DMS53 treated with DMSO at 0.1 percent for 48 hours (cell line): ENCODE measurements at regions not wholly inside any gene's neighbourhood (a gene's known extent, or its start where the extent isn't known, plus 50 kb on each side); places are given as distances from the start of the nearest gene placed in this dataset.

Experiments used
- DNase-seq: peaks from one replicate; lab custom pipeline; 2025; ENCODE audit not compliant: unreplicated experiment; lab: John Stamatoyannopoulos, UW

DNA sequence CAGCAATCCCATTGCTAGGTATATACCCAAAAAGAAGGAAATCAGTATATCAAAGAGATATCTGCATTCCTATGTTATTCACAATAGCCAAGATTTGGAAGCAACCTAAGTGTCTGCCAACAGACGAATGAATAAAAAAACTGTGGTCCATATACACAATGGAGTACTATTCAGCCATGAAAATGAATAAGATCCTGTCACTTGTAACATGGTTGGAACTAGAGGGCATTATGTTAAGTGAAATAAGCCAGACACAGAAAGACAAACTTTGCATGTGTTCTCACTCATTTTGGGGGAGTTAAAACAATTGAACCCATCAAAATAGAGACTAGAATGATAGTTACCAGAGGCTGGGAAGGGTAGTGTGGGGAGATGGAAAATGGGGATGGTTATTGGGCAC is 323.5 kb upstream of the NFE2L3 start:
- DNase-seq: no peak

DNA sequence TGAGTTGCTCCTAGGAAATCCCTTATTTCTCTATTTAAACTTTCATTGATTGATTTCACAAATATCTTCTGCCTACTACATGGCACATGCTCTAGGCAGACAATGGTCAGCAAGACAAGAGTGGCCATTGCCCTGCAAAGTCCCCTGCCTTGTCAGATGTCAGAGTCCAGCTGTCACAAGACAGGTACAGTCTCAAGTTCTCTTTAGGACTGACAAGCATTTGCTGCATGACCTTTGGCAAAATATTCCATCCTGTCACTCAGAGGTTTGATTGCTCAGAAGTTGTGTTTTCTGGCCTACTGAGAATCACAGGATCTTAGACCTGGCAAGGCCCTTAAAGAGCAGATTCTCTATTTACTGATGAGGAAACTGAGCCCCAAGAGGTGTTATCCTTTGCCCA is 322.3 kb upstream of the NFE2L3 start:
- DNase-seq: no peak

DNA sequence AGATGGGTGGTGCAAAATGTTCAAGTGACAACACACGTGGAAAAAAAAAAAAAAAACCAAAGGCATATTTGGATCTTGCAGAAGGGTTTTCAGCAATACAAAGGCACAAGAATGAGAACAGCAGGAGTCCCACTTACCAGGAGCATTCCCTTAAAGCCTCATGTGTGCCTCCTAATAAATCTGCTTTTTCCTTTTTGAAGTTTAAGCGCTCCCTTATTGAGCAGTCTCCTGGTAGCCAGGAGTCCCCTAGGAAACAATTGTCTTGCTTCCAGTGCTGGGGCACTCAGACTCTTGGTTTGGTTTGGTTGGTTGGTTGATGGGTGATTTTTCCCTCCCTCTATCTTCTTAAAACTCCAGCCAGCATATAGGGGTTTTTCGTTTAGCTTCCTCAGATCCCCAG is 321.8 kb upstream of the NFE2L3 start:
- no peak for DNase-seq

DNA sequence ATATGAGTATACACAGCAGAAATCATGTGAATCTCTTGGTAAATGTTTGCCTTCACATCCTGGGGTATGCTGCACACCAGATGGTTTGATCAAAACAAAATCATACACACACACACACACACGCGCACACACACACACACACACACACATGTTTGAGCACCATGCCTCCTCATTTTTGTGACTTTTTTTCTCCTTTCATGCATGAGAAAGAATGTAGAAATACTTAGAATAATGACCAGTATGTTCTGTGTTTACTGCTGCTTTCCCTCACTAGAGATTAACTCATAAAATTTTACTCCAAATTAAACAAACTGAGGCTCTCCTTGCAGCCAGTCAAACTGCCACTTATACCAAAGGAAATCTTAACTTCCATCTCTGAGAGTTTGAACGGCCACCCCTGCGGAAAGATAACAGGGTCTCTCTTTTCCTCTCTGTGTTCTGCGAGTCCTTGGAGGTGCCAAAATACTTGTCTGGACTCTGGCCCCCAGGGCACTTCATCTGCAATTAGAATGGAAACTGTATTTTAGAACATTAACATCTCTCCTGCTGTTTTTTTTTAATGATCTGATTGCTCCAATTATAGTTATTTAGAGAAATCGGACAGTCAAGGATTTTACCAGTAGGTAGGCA is 320.8 kb upstream of the NFE2L3 start:
- no peak for DNase-seq

DNA sequence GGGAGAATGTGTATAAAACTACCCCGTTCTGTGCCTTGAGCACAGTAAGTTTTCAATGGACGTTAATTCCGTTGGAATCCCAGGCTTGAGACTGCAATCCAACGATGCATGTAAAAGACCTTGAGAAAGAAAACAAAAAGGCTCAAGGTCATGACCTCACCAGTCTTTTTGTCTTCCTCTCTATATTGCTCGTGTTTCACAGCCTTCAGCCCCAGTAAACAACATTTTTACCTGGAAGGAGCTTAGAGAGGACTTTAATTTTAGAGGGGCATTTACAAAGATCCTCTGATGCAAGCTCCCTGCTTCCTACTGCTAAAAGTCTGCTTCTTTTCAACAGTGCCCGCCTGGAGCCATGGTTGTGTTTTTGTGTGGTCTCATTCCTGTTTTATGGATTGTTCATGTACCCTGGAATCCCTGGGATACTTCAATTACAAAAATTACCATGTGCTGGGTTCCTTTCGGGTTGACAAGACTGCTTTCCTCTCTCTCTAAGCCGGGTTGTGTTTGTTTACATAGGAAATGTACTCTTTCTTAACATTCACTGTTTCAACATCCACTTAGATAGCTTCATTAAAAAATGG is 320.1 kb upstream of the NFE2L3 start:
- DNase-seq: no peak

DNA sequence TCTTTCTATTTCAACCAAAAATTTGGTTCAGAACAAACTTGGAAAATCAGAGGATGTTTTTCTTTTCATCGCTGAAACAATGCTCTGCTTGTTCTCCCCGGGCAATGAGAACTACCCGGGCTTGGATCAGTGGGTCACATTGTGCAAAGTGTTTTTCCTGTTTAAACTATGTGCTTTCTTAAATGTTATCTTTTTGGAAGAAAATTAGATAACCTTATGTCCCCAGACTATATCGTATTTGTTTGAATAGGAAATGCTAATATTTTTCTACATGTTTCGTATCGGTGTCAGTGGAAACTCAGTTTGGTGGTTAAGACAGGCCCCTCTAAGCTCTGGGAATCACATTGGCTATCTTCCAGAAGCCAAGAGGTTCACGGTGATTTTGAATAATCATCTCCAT is 319.5 kb upstream of the NFE2L3 start:
- DNase-seq: no peak

DNA sequence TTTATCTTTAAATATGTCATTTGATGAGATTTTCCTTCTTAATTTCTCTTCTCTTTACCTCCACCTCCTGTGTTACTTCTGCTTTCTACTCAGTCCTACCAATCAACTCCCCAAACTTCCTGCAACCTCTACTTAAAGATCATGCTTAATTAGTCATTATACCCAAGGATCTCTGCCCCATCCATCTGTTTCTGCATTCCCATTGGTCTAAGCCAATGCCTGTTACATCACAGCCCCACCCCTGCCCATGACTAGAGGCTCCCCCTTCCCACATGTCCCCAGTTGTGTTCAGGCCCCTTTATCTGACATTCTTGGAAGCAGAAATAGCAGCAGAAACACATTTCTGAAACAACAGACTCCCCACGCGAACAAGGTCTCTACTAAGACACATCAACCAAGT is 319.1 kb upstream of the NFE2L3 start:
- no peak for DNase-seq

DNA sequence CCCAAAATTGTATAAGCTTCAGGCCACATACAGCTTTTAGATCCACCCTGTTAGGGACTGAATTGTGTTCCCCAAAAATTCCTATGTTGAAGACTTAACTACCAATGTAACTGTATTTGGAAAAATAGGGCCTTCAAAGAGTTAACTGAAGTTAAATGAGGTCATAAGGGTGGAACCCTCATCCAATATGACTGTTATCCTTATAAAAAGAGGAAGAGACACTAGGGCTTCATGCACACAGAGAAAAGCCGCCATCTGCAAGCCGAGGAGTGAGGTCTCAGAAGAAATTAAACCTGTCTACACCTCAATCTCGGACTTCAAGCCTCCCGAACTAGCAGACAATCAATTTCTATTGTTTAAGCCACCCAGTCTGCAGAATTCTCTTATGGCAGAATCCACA is 317.9 kb upstream of the NFE2L3 start:
- DNase-seq: no peak

DNA sequence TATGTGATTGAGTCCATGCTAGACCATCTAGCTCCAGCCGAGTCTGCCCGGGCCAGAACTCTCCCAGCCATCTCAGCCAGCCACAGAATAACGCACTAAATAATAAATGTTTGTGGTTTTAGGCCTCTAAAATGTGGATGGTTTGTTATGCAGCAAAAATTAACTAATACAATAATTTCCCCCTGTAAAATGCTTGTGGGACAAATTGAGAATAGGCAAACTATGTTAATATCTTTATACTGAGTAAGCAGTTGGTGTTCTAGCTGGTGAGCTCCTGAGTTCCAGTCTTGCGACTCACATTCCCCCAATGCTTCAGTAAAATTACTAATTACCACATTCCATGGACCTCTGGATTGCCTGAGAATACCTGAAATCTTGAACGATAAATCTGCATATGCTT is 316.8 kb upstream of the NFE2L3 start:
- DNase-seq: no peak

DNA sequence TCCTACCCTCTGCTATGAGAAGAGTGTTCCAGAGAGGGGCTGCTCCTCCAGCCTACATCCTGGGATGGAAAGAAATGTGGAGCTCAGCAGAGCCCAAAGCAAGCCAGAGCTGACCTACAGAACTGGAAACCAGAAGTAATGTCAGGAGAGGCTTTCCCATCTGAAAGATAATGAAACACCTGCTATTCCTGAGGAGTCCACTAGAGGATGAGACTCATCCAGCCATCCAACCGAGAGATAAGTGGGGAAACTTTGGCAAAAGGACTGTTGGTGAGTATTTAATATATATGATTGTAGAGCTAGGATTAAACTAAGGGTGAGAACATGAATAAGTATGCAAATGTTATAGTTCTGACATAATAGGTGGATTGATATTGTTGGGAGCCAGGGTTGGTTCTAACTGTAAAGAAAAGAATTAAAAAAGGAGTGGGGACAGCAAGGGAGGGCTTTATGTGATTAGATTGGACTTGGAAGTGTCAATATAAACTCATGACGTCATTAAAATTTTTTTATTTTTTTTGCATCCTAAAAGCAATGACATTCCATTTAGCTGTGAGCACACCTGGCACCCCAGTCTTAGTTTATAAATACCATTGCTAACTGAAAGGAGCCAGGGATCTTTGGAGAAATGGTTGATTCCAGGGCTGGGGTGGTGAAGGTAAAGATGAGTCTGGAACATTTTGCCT is 312.8 kb upstream of the NFE2L3 start:
- peak; percentile 71 for DNase-seq

DNA sequence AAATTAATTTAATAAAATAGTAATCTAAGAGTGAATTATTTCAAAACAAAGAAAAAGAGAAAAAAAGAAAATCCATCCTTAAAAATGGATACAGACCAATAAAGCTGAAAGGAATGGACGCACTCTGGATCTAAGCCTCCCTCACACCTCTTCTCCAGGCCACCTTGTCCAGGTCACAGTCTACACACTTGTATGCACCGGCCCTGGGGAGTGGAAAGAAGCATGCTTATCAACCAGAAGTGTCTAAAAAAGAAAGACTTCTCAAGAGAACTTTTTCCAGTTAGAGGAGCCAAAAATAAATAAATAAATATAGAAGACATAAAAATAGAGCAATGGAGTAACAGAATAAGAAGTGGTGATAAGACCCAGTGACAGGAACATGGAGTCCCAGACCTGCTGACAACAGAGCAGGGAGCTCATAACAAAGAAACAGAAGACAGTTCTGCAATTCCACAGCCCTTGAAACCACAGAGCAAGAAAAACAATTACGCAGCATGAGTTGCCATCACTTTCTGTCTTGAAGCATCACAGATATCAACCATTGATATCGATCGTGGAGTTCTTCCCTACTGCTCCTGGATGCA is 311.7 kb upstream of the NFE2L3 start:
- DNase-seq: no peak

DNA sequence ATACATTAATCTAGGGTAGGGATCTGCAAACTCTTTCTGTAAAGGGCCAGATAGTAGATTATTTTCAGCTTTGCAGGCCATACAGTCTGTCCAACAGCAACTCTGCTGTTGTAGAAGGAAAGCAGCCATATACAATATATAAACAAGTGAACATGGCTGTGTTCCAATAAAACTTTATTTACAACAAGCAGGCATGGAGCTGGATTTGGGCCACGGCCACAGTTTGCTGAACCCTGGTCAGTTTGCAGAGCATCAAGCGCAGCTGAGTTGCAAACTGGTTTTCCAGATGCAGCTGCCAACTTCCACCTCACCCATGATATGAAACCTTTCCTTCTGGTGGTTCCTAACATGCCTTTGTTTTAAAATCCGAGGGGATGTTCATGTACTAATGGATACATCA is 310.4 kb upstream of the NFE2L3 start:
- DNase-seq: no peak

DNA sequence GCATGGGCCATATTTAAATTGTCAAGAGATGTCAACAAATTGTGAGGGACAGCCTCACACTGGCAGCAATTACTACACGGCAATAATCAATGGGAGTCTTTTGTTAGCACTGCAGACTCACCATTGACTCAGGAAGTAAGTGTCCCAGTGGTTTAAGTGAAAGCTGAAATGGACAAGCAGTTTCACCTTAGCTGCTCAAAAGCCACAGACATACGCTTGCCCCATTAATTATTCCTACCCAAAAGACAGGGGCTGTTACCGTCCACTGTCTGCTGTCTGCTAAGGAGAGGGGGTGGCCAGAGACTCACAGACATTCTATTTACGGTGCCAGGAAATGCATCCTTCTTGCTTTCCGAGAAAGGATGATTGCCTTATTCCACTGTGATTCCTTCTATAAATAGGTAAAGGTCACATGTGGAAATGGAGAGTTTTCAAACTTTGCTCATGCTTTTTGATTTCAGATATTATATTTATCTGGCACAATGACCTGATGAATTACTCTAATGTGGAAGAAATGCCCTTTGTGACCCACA is 309.7 kb upstream of the NFE2L3 start:
- DNase-seq: no peak

DNA sequence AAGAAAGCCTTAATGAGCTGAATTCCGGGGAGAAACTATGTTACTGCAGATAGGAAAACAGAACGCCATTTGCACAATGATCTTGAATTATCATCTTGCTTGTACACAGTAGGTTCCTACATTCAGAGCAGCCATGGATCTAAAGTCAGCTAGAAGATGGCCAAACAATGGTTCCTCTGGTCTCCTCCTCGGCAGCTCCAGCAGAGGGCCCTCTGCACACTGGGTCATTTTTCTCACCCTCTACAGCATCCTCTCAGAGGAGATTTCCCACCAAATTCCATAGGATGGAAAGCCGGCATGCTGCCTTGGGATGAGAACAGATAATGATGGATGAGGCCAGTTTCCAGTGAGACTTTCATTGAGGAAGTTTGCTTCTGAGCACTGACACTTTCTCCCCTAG is 308.5 kb upstream of the NFE2L3 start:
- DNase-seq: no peak

DNA sequence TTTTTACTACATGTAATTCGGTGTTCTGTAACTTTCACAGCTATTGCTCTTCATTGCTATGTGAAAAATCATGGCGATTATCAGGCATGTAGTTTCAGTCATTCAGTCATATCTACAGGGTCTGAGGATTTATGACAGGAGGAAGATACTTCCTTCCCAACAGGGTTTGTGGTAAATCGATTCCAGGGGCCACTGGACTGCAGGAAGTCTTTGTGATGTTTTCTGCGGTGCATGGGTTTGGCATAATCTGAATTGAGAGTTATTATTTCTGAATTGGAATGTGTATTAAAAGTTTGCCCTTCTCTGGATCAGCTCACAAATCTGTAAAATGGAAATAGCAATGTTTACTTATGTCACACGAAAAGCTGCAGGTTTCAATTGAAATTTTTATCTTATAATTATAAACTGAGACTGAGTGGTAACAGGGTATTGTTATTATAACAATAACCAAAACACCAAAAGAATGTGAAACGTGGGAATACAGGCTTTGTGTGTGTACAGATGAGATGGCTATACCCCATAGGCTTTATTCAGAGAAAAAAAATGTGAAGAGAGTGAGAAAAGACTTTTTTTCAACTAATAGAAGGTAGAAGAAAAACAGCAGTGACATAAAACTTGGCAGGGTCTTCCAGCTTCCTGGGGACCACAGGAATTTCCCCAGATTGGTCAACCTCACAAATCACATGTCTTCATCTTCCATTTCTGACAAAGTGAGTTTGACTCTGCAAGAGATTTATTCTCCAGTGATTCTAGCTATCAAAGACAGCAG is 307.7 kb upstream of the NFE2L3 start:
- no peak for DNase-seq

DNA sequence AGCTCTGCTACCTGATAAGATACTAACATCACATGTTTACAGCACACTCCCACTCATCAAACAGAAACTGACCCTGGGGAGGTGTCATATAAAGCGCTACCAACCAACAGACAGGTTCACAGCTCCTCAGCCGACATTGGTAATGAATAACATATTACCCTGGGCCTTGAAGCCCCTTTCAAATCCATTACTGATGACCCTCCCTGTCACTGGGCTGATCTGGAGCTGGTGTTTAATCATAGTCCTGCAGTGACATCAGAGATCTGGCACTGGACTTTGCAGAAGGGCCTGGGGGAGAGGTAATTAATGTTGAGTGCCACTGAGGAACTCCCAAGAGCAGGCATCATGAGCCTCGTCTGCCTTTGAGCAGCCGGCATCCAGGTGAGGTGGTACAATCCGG is 306.5 kb upstream of the NFE2L3 start:
- no peak for DNase-seq

DNA sequence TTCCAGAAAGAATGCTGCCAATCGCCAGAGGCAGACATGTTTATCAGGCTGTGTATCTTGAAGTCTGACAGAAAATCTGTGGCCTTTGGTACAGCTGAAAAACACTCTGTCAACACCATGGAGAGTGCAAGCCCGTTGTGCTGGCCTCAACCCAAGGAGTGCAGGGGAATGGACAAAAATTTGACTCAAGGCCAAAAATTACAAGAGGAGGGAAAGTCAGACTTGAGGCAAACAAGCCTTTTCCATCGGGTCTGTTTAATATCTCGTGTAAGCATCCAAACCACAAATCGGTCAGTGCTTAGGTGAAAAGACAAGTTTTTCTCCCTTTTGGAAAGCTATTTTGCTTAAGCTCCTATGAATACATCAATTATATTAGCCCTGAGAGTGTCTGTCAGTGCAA is 305.3 kb upstream of the NFE2L3 start:
- DNase-seq: no peak

DNA sequence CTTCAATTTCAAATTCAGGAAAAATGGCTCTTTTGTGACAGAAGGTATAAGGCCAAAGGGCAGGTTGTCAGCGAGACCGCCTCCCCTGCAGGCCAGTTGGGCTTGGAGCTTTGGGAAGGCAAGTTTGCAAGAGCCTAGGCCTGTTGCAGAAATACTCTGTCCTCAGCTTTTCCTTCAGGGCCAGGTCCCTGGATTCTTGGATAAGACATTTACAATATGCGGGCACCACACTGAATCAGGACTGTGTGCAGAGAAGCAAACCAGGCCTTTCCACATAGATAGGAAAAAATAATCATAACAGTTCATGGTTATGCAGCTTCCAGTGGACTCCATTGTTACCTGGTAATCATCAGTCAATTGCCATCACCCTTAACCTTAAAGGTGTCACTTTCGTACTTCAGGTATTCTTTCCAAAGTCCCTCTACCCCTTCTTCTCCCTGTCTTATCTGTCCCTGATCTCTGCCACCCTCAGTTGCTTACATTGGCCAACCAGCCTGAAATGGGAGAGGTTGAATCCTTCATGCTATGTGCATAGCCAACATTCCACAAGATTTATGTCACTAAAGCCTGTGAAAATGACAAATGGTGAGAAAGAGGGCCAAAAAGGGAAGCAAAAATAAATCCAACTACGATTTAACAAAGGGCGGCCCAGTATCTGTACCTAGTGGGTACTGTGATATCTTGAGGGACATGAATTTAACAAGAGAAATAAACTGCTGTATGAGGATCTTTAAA is 304.5 kb upstream of the NFE2L3 start:
- DNase-seq: no peak

DNA sequence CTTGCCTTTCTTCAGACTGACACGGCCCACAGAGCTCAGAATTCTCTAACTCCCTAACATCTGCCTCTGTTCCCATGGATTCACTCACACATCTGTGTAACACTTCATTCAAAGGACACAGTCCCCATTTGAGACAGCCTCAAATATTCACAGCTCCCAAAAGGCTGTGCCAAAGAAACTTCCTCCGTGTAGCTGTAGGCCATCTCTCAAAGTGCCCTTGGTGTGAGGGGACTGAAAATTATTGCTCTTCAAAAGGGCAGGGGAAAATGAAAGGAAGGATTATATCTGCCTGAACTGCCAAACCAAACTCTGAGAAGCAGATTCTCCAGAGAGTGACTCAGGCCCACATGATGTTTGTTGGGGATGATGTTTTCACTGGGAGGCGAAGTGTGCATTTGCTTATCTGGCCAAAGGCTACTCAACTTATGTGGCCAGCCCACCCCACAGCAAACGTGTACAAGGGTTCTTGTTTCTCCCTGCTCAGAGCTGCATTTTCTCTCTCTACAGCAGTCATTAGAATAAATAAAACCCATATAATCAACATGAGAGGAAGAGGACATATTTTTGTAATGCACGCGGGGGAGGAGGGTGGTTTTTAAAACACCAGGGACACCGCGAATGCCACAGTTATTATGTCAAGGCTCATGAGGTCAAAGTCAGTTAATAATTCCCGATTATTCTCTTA is 302.4 kb upstream of the NFE2L3 start:
- DNase-seq: no peak

DNA sequence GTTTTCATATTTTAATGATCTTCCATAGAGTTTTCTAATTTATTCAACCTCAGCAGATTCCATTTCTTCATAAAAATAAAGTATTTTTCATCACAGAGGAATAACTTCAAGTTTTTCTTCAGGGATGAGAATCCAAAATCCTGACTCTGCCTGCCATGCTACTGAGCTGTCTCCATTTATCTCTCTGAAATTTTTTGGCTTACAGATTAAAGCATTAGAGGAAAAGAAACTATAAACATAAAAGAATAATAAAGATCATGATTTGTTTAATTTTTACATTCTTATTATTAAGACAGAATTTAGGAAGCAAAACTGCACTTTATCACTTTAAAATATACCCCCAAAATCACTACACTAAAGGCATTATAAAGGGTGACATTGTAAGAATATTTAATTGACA is 301.8 kb upstream of the NFE2L3 start:
- DNase-seq: no peak
